SJSA1 (cell line): ENCODE measurements at regions not wholly inside any gene's neighbourhood (a gene's known extent, or its start where the extent isn't known, plus 50 kb on each side); places are given as distances from the start of the nearest gene placed in this dataset.

ENCODE experiments used
- DNase-seq, 2 experiments: peaks; one replicate each; pipeline ENCODE4 v3.0.0-alpha.2; 2015 to 2020; ENCODE audit warnings: low spot score in 2 of 2, low read depth in 1 of 2
- H3K27ac ChIP-seq: fragments of 250-450 bp; sonication (Bioruptor Pico); 2 replicates; pipeline ENCODE4 v1.5.1; 2020; ENCODE audit warnings: mild to moderate bottlenecking, moderate library complexity
- H3K27me3 ChIP-seq: fragments of 250-450 bp; sonication (Bioruptor Pico); replicated peaks from 2 replicates; pipeline ENCODE4 v1.5.1; 2020; ENCODE audit warnings: mild to moderate bottlenecking, moderate library complexity
- H3K36me3 ChIP-seq: fragments of 250-450 bp; sonication (Bioruptor Pico); 2 replicates; pipeline ENCODE4 v1.5.1; 2020; ENCODE audit warnings: mild to moderate bottlenecking
- H3K4me1 ChIP-seq: fragments of 250-450 bp; sonication (Bioruptor Pico); replicated peaks from 2 replicates; pipeline ENCODE4 v1.6.1; 2021; ENCODE audit warnings: mild to moderate bottlenecking
- H3K4me3 ChIP-seq: fragments of 250-450 bp; sonication (Bioruptor Pico); 2 replicates; pipeline ENCODE4 v1.5.1; 2020; ENCODE audit warnings: mild to moderate bottlenecking
- H3K9me3 ChIP-seq: fragments of 250-450 bp; sonication (Bioruptor Pico); replicated peaks from 2 replicates; pipeline ENCODE4 v1.5.1; 2020; ENCODE audit warnings: mild to moderate bottlenecking

DNA sequence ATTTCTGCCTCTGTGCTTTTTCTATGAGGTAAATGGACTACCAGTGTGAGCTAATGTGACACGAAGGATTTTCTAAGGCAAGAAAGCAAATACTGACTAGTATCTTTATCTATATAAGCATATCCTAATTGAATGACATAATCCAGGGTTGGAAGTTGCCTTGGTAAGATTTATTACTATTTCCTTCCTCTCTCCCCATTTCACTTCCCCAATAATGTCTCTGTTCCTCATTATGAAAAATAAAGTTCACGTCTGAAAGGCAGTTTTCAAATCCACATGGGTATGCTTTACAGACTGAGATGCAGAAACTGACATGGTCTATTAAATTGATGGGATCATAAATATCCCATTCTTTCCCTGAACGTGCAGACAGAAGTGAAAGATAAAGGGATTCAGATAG is 86.0 kb downstream of the DTWD1 start:
- Histone ChIP-seq H3K4me1 (no peaks in the 10 kb centered on the region), H3K4me3 (no peak overlapping the region), H3K36me3 (no peaks in the 10 kb centered on the region), H3K9me3 (peaks cover 8% of the 10 kb centered on the region; the same call in 1 of the 2 replicates), H3K27me3 (no peaks in the 10 kb centered on the region), H3K27ac (no peak overlapping the region)
- DNase-seq, result no peak

DNA sequence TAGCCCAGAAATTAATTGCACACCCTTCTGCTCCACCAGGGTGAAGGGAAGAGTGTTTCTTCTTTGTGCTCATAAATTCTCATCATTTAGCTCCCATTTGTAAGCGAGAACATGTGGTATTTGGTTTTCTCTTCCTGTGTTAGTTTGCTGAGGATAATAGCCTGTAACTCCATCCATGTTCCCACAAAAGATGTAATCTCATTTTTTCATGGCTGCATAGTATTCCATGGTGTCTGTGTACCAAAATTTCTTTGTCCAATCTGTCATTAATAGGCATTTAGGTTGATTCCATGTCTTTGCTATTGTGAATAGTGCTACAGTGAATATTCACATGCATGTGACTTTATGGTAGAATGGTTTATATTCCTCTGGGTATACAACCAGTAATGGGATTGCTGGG is 86.8 kb downstream of the DTWD1 start:
- H3K27me3 ChIP-seq, result no peaks in the 10 kb centered on the region
- no peak for DNase-seq
- no peak overlapping the region for H3K4me3 ChIP-seq
- H3K9me3 ChIP-seq, result peaks cover 8% of the 10 kb centered on the region; the same call in 1 of the 2 replicates
- no peaks in the 10 kb centered on the region for H3K36me3 ChIP-seq
- no peaks in the 10 kb centered on the region for H3K4me1 ChIP-seq
- no peak overlapping the region for H3K27ac ChIP-seq

DNA sequence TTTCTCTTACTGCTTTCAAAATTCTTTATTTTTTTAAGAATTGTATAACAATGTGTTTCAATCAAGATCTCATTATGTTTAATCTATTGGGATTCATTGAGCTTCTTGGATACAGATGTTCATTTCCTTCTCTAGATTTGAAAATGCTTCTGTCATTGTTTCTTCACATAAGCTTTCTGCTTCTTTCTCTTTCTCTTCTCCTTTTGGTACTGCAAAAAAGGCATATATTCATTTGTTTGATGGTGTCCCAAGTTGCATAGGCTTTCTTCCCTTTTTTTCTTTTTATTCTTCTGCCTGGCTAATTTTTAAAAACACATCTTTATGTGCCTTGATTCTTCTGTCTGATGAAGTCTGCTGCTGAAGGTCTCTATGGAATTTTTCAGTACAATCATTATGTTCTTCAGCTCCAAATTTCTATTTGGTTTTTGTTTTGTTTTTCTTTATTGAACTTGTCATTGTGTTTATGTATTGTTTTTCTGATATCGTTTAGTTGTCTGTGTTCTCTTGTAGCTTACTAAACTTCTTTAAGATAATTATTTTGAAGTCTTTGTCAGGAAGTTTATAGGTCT is 88.9 kb downstream of the DTWD1 start:
- Histone ChIP-seq H3K27ac (no peak overlapping the region), H3K36me3 (no peaks in the 10 kb centered on the region), H3K9me3 (peaks cover 8% of the 10 kb centered on the region; the same call in 1 of the 2 replicates), H3K4me3 (no peak overlapping the region), H3K27me3 (no peaks in the 10 kb centered on the region), H3K4me1 (no peaks in the 10 kb centered on the region)
- no peak for DNase-seq

DNA sequence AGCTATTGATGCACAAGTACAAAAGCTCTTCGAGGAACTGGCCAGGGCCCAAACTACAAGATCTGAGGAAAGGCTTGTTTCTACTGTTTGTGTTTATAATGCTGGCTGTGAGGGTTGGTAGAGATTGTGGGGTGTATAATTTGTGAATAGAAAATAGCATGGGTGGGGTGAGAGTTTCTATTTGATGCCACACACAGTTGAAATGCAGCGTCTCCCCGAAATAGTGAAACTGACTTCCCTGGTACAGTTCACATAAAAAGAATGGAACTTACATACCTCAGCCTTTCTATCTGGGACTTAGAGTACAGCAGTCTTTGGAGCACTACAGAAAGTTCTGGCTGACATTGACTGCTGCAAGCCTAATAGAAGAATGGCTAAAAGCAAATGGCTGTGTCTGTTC is 91.3 kb downstream of the DTWD1 start:
- H3K4me3 ChIP-seq, result no peak overlapping the region
- H3K9me3 ChIP-seq, result peaks cover 8% of the 10 kb centered on the region; the same call in 1 of the 2 replicates
- no peaks in the 10 kb centered on the region for H3K36me3 ChIP-seq
- no peaks in the 10 kb centered on the region for H3K27me3 ChIP-seq
- H3K4me1 ChIP-seq, result no peaks in the 10 kb centered on the region
- no peak overlapping the region for H3K27ac ChIP-seq
- no peak for DNase-seq

DNA sequence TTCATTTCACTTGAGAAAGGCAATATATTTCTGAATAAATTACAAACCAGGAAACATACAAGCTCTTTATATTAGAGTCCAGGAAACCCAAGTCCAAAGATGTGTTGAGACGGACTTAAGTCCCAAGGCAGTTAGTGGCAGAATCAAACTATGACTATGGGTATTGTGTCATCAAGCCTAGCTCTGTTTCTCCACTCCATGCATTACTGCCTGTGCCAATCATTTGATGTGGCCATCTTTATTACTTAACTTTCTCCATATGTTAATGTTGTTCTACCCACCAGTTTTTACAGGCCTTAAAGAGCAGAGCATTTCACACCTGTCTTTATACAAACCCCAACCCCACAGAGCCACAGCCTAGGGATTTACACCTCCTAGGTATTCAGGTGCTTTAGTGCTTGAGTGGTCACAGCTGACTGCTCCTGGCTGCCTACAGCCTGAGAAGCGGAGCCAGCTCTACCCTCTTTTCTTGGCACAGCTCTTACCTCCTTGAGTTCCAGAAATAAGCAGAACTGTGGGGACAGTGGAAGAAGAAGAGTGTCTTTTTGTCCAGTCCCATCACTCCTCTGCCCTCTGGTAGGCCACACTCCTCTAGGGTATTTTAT is 92.1 kb downstream of the DTWD1 start:
- Histone ChIP-seq H3K27me3 (no peaks in the 10 kb centered on the region), H3K9me3 (peaks cover 8% of the 10 kb centered on the region; the same call in 1 of the 2 replicates), H3K27ac (no peak overlapping the region), H3K4me3 (no peak overlapping the region), H3K4me1 (no peaks in the 10 kb centered on the region), H3K36me3 (no peaks in the 10 kb centered on the region)
- no peak for DNase-seq

DNA sequence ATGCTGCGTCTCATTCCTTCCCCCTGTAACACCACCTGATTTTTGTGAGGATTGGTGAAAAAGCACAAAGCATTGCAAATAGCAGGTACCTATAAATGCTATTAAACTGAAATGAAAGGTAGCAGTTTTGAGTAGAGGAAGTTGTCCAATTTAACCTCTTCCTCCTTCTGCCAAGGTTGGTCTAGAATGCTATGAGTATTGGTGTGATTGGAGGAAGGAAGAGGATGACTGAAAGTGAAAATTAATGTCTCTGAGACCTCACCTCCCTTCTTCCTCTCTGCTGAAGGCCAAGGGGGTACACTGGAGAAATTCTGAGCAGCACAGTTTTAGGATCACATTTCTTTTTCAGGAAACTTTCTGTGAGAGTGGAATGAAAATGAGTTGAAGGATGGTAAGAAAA is 94.4 kb downstream of the DTWD1 start:
- Histone ChIP-seq H3K36me3 (no peaks in the 10 kb centered on the region), H3K4me1 (no peaks in the 10 kb centered on the region)

DNA sequence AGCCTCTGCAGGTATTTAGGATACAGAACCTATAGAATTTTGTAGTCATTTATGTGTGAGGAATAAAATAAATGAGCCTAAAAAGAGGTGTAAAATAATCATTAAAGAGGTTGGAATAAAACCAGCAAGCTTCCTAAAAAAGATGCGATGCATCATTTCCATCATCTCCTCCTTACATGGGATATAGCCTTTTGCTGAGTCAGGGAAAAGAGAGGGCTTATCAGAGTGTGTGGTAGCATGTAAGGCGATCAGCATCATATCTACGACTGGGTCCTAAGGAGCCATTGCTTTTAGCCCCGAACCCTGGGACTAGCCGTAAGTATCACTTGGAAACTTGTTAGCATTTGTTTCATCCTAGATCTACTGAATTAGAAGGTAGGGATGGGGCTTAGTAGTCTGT is 94.9 kb downstream of the DTWD1 start:
- no peak overlapping the region for H3K4me3 ChIP-seq
- DNase-seq, result no peak

More for the DNA sequence above, 94.4 kb downstream of the DTWD1 start:
- Histone ChIP-seq H3K27me3 (no peaks in the 10 kb centered on the region), H3K4me3 (no peak overlapping the region), H3K27ac (no peak overlapping the region), H3K9me3 (peaks cover 3% of the 10 kb centered on the region; the same call in 1 of the 2 replicates)
- DNase-seq, result no peak

DNA sequence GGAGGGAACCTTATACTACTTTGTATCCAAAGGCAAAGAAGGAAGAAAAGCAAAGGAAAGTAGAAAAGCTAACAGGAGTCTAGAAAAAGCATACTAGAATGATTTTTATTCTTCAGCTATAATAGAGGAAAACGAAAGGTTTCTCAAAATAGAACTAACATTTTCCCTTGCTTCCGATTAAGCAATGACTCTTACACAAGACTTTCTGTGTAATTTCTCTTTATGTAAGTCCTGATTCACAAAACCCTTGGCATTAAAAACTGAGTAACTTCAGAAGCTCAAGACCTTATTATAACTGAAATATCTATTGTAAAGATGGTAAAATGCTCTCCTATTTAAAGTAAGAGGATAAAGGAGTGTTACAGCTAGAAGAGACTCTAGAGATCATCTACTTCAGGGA is 97.4 kb downstream of the DTWD1 start:
- Histone ChIP-seq H3K4me3 (no peak overlapping the region), H3K36me3 (no peaks in the 10 kb centered on the region), H3K4me1 (no peaks in the 10 kb centered on the region), H3K27ac (no peak overlapping the region), H3K27me3 (no peaks in the 10 kb centered on the region), H3K9me3 (no peaks in the 10 kb centered on the region)
- no peak for DNase-seq

More for the DNA sequence above, 94.9 kb downstream of the DTWD1 start:
- H3K4me1 ChIP-seq, result no peaks in the 10 kb centered on the region
- no peak overlapping the region for H3K27ac ChIP-seq
- no peaks in the 10 kb centered on the region for H3K36me3 ChIP-seq
- no peaks in the 10 kb centered on the region for H3K27me3 ChIP-seq
- no peaks in the 10 kb centered on the region; the same call in 1 of the 2 replicates for H3K9me3 ChIP-seq

DNA sequence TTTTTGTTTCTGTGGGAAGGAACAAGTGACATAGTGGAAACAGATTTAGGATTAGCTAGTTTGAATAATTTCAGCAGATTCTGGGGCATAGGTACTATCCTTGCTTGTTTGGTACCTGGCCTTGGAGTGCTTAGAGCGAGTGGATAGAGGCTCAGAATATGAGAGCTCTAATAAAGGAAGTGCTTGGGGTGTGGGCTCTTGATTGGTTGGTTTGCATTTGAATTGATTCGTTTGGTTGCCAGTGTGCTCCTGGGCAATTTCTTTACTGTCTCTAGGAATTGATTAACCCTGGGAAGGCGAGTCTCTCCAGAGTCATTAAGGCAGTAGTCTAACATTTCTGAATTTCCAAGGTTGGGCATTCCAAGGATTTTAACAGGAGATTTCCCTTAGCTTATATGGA is 98.0 kb downstream of the DTWD1 start:
- DNase-seq, result no peak
- H3K27ac ChIP-seq, result no peak overlapping the region

DNA sequence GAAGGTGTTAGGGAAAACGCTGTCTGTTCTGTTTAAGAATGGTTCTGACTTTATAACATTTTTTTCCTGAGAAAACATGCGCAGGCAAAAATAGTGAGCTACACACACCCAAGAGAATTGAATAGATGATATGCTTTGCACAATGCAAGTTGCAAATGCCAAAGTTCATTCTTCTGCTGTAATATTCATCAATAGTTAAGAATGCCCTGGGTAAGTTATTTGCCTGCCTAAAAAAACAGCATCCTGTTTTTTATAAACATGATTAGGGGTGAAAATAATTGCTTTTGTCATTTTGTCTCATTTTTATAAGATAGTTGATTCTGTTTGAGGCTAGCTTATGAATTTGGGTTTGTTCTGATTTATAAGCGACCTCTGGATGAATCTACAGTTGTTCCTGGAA is 99.4 kb downstream of the DTWD1 start:
- H3K4me3 ChIP-seq, result no peak overlapping the region
- no peak overlapping the region for H3K27ac ChIP-seq
- no peaks in the 10 kb centered on the region for H3K27me3 ChIP-seq
- DNase-seq, result no peak
- H3K36me3 ChIP-seq, result no peaks in the 10 kb centered on the region
- no peaks in the 10 kb centered on the region for H3K4me1 ChIP-seq
- H3K9me3 ChIP-seq, result no peaks in the 10 kb centered on the region

More for the DNA sequence above, 98.0 kb downstream of the DTWD1 start:
- Histone ChIP-seq H3K27me3 (no peaks in the 10 kb centered on the region), H3K9me3 (no peaks in the 10 kb centered on the region), H3K4me1 (no peaks in the 10 kb centered on the region), H3K36me3 (no peaks in the 10 kb centered on the region), H3K4me3 (no peak overlapping the region)

DNA sequence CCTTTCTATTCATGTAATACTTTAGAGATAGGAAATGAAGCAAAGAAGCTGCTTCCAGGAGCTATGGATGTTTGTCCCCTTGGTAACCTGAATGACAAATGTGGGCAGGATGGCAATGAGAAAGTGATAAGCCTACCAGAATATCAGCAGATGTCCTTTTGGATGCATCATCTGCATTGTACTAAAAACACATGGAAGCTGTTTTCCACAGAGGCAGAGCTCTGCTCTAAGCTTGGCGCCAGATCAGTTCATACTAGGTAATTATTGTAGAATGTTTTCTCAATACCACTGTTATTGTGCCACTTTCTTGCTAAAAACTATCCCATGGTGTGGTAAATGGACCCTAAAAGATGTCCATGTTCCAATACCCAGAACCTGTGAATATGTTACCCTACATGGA is 100.2 kb downstream of the DTWD1 start:
- H3K27ac ChIP-seq, result no peak overlapping the region
- H3K4me1 ChIP-seq, result no peaks in the 10 kb centered on the region
- H3K27me3 ChIP-seq, result no peaks in the 10 kb centered on the region
- H3K9me3 ChIP-seq, result no peaks in the 10 kb centered on the region
- no peak for DNase-seq
- no peak overlapping the region for H3K4me3 ChIP-seq
- no peaks in the 10 kb centered on the region for H3K36me3 ChIP-seq

DNA sequence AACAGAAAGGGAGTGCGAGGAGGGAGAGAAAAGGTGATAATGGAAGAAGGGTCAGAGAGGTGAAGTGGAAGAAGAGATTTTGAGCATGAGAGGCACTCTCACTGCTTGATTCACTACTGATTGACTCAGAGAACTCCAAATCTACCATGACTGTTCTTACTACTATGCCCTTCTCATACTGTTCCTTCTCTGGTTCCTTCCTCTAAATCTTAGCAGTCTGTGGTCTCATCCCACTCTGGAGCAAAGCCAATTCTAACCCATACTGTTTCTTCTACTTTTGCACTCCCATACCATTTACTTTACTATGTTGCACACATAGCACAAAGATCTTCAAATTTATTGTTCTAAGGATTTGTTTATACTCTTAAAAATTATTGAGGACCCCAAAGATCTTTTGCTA is 100.8 kb downstream of the DTWD1 start:
- Histone ChIP-seq H3K36me3 (no peaks in the 10 kb centered on the region), H3K9me3 (no peaks in the 10 kb centered on the region), H3K4me1 (no peaks in the 10 kb centered on the region), H3K4me3 (no peak overlapping the region), H3K27me3 (no peaks in the 10 kb centered on the region), H3K27ac (no peak overlapping the region)
- no peak for DNase-seq

DNA sequence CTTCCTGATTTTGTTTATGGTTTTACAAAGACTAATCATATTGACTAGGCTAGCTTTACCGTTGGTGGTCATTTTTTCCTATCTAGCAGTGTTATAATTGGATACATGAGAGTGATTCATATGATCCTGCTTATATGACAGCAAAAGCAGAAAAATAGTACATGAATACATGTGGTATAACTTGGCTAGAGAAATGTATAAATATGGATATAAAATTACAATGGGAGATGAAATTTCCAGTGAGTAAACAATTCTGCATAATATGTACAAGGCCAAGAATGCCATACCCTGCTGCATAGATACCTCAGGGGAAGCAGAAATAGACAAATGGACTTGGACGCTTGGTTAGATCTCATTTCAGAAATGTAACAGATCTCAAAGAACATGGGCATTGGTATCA is 103.1 kb downstream of the DTWD1 start:
- Histone ChIP-seq H3K4me3 (no peak overlapping the region), H3K27ac (no peak overlapping the region), H3K27me3 (no peaks in the 10 kb centered on the region), H3K36me3 (no peaks in the 10 kb centered on the region), H3K9me3 (no peaks in the 10 kb centered on the region), H3K4me1 (no peaks in the 10 kb centered on the region)
- DNase-seq, result no peak

DNA sequence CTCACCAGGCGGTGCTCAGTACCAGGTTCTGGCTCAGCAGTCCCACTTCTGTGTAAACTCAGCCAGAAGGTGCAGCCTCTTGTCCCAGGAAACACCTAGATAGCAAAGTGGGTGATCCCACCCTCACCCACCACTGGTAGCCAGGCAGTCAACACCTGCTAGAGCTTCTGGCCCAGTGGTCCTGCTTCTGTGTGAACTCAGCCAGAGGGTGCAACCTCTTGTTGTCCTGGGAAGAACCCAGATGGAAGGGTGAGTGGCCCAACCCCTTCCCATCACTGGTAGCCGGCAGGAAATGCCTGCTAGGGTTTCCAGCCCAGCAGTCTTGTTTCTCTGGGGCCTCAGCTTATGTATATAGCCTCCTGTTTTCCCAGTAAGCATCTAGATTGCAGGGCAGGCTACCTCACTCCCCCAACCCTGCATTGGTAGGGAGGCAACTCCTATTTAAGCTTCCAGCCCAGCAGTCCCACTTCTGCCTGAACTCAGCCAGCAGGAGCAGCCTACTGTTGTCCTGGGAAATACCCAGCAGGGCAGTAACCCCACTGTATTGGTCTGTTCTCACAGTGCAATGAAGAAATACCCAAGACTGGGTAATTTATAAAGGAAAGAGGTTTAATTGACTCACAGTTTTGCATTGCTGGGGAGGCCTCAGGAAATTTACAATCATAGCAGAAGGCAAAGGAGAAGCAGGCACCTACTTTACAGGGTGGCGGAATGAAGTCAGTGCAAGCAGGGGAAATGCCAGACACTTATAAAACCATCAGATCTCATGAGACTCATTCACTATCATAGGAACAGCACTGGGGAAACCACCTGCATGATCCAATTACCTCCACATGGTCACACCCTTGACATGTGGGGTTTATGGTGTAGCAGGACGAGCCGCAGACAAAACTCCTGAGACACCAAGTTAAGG is 110.6 kb downstream of the DTWD1 start:
- Histone ChIP-seq H3K4me3 (no peak overlapping the region), H3K36me3 (no peaks in the 10 kb centered on the region), H3K27ac (no peak overlapping the region), H3K27me3 (no peaks in the 10 kb centered on the region), H3K4me1 (no peaks in the 10 kb centered on the region), H3K9me3 (no peaks in the 10 kb centered on the region)
- no peak for DNase-seq
